SW480 (cell line): ENCODE measurements at regions not wholly inside any gene's neighbourhood (a gene's known extent, or its start where the extent isn't known, plus 50 kb on each side); places are given as distances from the start of the nearest gene placed in this dataset.

Experiments
- DNase-seq: peaks from one replicate; pipeline ENCODE4 v3.0.0-alpha.2; 2016; ENCODE audit warnings: low spot score

- peak; percentile 46 for DNase-seq
These were observed 178.2 kb upstream of the LPP start for GRCh38 chr3:187975561-187976364.

- no peak for DNase-seq
These were observed 177.5 kb upstream of the LPP start for GRCh38 chr3:187976365-187976900.

- DNase-seq, result no peak
These were observed 176.3 kb upstream of the LPP start for GRCh38 chr3:187977659-187978058.

- no peak for DNase-seq
These were observed 175.4 kb upstream of the LPP start for GRCh38 chr3:187978433-187979011.

- DNase-seq, result no peak
These were observed 174.4 kb upstream of the LPP start for GRCh38 chr3:187979564-187979963.

GRCh38 chr3:187980861-187981260, 173.1 kb upstream of the LPP start:
- DNase-seq, result no peak

GRCh38 chr3:187982142-187982541, 171.8 kb upstream of the LPP start:
- DNase-seq, result no peak

- DNase-seq, result no peak
These were observed 170.4 kb upstream of the LPP start for GRCh38 chr3:187983484-187984124.

GRCh38 chr3:187985647-187986046, 168.3 kb upstream of the LPP start:
- no peak for DNase-seq

- peak; percentile 13 for DNase-seq
These were observed 167.4 kb upstream of the LPP start for GRCh38 chr3:187986514-187986934.

GRCh38 chr3:187987187-187987586, 166.8 kb upstream of the LPP start:
- no peak for DNase-seq

GRCh38 chr3:187987924-187988323, 166.0 kb upstream of the LPP start:
- no peak for DNase-seq

- DNase-seq, result no peak
These were observed 164.3 kb upstream of the LPP start for GRCh38 chr3:187989575-187990153.

GRCh38 chr3:187992609-187993008, 161.3 kb upstream of the LPP start:
- DNase-seq, result no peak

GRCh38 chr3:187994221-187995042, 159.5 kb upstream of the LPP start:
- DNase-seq, result no peak

- DNase-seq, result no peak
These were observed 158.9 kb upstream of the LPP start for GRCh38 chr3:187995043-187995400.

GRCh38 chr3:187995667-187996066, 158.3 kb upstream of the LPP start:
- DNase-seq, result no peak

GRCh38 chr3:187996609-187997008, 157.3 kb upstream of the LPP start:
- no peak for DNase-seq

GRCh38 chr3:187997490-187997889, 156.5 kb upstream of the LPP start:
- no peak for DNase-seq

- DNase-seq, result no peak
These were observed 155.9 kb upstream of the LPP start for GRCh38 chr3:187997946-187998561.

GRCh38 chr3:187998611-187999010, 155.3 kb upstream of the LPP start:
- DNase-seq, result no peak
